SW 1271 (cell line): ENCODE measurements at regions not wholly inside any gene's neighbourhood (a gene's known extent, or its start where the extent isn't known, plus 50 kb on each side); places are given as distances from the start of the nearest gene placed in this dataset.
"Not testable (repeated sequence)": the region's sequence is repeated elsewhere in the genome, so short reads cannot be mapped to it uniquely, and the experiment has no call there.

Experiments used
- DNase-seq, 2 experiments: peaks; one replicate each; lab custom pipeline; 2025; lab: John Stamatoyannopoulos, UW

- DNase-seq: peak in 1 of 2 experiments; percentile 42
Measured at GRCh38 chr3:94336046-94336753, 273.3 kb downstream of the NSUN3 start.

DNA sequence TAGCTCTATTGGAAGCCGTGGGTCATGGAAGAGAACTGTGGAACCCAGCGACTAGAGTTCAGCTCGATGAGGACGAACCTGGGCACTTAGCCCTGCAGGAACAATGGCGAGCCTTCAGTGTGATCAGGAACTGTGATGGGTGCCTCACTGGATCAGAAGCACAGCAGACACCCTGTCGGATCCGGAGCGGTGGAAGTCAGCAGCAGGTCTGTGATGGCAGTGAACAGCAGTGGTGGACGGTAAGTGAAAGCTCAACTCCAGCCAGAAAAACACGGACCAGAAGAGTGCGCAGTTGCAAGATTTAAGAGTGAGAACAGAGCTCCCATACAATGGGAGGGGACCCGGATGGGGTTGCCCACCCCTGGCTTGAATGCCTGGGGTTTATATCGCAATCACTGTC lies 282.2 kb downstream of the NSUN3 start:
- no peak for DNase-seq

- DNase-seq: no peak
Measured at GRCh38 chr3:94349310-94349878, 286.5 kb downstream of the NSUN3 start.

DNA sequence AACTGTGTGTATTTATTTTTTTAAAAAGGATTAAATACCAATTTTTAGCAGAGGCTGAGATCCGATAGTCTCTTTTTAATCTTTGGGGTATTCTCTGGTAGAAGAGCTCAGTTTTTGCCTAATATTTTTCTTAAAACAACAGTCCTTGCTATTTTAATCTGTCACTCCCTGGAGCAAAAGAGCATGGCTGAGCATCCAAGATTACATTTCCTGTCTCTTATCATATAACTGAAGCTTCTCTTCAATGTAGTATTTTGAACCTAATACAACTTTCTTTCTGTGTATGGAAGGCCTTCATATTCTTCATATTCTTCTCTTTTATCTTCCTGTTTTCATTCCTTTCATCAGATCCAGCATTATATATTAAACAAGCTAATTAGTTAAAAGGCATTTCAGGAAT lies 293.7 kb downstream of the NSUN3 start:
- DNase-seq: no peak

- no peak for DNase-seq
Measured at GRCh38 chr3:94359996-94360395, 297.1 kb downstream of the NSUN3 start.

DNA sequence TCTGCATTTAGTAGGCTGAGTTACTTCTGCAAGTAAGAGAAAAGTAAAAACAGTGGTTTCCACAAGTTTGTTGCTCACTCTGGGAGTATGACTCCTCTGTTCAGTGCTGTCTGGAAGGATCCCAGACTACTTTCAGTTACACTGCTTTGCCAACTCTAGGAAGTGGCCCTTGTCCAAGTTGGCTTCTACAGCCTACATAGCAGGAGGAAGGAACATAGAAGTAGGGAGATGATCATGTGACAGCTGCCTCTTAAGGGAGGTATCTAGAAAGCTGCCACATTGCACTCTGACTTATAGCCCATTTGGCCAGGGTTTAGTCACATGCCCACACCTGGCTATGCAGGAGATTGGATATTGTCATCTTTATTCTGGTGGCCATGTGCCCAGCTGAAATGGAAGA lies 298.1 kb downstream of the NSUN3 start:
- DNase-seq: no peak

DNA sequence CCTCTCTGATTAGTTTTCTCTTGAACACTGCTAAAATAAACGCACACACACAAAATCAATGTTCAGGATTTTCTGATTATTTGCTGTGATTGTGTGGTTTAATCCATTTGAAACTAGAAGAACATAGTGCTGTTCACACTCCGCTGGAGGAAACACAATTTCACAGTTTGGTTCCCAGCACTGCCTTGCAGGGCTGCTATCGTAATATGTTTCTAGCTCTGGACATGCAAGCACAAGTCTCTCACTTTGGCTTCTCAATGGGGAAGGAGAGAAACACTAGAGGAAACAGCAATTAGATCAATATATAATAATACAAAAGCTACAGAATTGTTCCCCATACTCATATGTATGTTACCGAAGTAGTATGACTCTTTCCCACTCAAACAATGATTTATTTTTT lies 299.5 kb downstream of the NSUN3 start:
- no peak for DNase-seq

- DNase-seq: no peak
Measured at GRCh38 chr3:94365006-94365405, 302.1 kb downstream of the NSUN3 start.

GRCh38 chr3:94372026-94372425 lies 309.2 kb downstream of the NSUN3 start:
- no peak for DNase-seq

- DNase-seq: no peak
Measured at GRCh38 chr3:94373456-94373855, 310.6 kb downstream of the NSUN3 start.

- no peak for DNase-seq
Measured at GRCh38 chr3:94374439-94375161, 311.7 kb downstream of the NSUN3 start.

DNA sequence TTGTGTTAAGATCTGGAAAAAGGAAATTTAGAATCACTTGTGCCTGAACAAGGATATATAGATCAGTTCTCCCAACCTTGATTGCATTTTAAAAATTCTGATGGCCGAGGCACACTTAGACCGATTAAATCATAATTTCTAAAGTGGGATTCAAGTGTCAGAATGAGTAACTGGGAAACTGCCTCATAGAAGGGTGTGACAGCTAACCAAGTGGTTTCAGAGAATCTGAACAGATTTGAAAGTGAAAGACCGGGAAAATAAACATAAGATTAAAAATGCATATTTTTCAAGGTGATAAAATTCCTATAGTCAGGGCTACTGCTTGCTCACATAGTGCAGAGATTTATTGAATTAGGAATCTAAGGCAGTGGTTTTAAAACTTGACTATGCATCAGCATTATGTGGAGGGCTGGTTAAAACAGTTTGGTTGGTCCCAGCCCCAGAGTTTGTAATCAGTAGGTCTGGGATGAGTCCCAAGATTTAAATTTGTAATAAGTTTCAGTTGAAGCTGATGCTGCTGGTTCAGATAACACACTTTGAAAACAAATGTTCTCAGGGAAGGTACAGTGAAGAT lies 314.3 kb downstream of the NSUN3 start:
- not testable (repeated sequence) for DNase-seq

- not testable (repeated sequence) for DNase-seq
Measured at GRCh38 chr3:94377863-94378262, 315.0 kb downstream of the NSUN3 start.

DNA sequence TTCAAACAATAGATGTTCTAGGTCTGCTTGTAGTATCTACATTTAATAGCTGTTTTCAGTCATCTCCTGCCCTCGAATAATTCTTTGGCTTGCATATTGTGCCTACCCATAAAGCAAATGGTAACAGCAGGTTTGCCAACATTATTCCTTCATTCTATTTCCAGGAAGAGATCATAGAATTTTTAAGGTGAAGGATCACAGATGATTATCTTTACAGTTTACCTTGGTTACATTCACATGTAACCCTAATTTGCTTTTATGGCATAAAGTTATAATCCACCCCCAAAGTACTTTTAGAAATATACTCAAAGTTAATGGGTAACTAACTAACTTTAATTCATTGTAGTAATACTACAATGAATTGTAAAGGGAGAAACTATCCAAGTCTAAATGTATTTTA lies 315.5 kb downstream of the NSUN3 start:
- DNase-seq: no peak

- DNase-seq: no peak
Measured at GRCh38 chr3:94379264-94379663, 316.4 kb downstream of the NSUN3 start.

DNA sequence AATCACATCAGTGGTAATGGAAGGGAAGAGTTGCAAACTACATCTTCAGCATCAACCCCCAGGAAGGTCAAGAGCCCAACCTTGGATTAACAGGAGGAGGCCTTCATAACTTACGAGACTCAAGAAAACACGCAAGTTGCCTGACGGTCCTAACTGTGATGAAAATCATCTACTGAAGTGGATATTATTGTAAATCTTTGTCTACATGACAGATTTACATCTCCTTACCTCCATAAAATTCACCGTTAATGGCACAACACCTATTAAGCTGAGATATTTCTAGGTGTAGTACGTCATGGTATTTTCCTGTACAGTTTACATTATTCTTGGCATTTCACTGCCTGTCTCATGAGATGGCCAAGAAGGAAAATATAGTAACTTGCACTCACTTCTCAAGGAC lies 332.0 kb downstream of the NSUN3 start:
- no peak for DNase-seq

DNA sequence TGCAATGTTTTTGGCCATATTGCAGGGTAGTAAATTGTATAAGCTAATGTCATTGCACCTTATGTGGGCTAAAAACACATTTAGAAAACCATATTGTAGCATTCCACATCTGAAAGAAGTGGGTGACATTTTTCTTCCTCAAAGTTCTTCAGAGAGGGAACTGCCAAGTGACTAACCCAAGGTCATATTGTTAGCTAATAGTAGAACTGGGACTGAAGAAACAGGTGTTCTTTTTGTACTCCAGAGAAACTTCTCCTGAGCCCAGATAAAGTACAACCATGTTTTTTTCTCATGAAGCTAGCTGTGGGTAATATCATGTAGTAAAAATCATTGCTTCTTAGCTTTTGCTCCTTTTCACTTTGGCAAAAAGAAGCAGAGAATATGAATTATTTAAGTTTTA lies 333.0 kb downstream of the NSUN3 start:
- DNase-seq: no peak

DNA sequence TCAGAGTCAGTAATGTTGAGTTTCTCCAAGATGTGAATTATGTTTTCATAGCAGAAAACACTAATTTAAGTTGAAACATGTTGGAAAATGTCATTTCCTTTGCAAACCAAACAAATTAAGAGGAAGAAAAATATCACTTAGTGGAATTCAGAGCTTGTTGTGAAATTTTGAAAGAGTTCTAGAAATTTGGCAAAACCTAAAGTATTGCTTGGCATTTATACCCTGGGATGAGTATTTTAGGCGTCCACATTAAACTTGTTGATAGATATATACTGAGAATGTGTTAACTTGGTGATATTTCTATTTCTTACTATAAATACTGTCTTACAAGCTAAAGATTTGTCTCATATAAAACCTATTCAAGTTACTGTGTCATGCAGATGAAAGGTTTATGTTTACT lies 335.2 kb downstream of the NSUN3 start:
- DNase-seq: no peak

DNA sequence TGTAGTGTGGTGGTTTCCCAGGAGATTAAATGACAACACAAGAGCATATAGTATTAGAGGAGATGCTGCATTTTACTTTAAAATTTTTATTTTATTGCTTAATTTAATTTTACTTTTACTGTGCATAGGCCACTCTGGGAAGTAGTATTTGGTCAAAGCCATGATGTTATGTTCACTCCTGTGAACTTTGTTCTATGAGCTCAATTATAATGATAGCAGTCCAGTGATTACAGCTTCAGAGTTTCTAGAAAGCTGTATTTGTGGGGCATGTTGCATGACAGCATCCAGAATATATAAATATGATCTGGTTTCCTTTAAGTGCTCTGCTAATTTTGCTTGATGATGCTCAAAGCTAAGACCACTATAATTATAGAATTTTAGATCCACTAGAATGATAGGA lies 338.6 kb downstream of the NSUN3 start:
- DNase-seq: no peak

GRCh38 chr3:94402126-94402525 lies 339.3 kb downstream of the NSUN3 start:
- DNase-seq: no peak

DNA sequence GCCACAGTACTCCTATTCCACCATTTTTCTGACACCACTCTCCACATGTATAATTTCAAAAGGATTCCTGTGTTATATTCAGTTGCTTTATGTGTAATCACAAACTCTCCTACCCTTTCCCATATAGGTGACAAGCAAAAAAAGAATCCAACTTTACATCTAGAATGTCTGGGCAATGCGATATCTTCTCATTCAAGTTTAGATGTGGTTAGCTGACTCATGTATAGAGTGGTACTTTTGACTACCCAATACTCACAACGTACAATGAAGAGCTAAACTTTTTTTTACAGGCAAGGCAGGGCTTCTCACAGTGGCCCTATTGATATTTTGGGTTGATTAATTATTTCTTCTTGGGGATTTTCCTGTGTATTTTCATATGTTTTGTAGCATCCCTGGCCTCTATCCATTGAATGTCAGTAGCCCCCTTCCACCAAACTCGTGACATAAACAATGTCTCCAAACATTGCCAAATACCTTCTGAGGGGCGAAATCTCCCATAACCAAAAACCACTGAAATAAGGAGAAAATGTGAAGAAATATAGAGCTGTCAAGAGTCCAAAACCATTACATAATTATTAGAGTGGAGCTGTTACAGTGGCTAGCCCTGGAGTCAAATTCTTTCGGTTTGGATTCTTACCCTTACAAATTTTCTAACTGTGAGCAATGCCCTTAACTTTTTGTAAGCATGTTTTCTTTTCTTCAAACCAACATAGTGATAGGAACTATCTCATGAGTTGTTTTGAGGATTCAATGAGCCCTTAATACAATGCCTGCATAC lies 342.6 kb downstream of the NSUN3 start:
- DNase-seq: no peak

DNA sequence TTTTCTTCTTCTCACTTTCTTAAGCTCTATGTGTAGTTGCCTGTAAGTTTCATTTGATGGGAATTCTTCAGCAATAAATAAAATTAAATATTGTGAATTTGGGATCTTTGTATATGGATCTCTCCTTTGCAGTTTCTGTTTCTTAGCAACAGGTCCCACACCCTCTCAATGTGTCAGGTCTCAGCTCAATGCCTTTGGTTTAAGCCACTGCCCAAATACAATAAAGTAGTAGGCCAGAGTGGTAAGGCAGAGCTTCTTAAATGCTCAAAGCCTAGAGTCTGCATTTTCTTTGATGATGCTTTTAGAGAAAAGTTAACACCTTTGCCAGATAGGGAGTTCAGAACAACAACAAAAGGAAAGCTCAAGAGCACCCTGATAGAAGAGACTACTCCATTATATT lies 343.7 kb downstream of the NSUN3 start:
- DNase-seq: no peak
